ENCODE measurements at regions not wholly inside any gene's neighbourhood (a gene's known extent, or its start where the extent isn't known, plus 50 kb on each side); places are given as distances from the start of the nearest gene placed in this dataset.

- TF ChIP-seq CTCF (IDR thresholded peaks at IDR 0.05 in 4 of 5, conservative IDR thresholded peaks at IDR 0.05 in 1 of 5) (no peak), POLR2A (IDR thresholded peaks at IDR 0.05) (no peak)
Observed at GRCh38 chr5:124417196-124417595, 329.2 kb downstream of the ZNF608 start.

All from gastrocnemius medialis (tissue), 4 donors.